LNCAP (cell line): ENCODE measurements at regions not wholly inside any gene's neighbourhood (a gene's known extent, or its start where the extent isn't known, plus 50 kb on each side); places are given as distances from the start of the nearest gene placed in this dataset.

Experiments
- CTCF ChIP-seq: fragments of 450-650 bp; IDR thresholded peaks from 2 replicates; pipeline ENCODE4 v1.5.1; 2017; ENCODE audit warnings: mild to moderate bottlenecking

- TF ChIP-seq CTCF = no peak
Observed at GRCh38 chr15:36067483-36068274, 511.7 kb upstream of the CDIN1 start.

GRCh38 chr15:36075333-36075732 is 504.1 kb upstream of the CDIN1 start:
- no peak for TF ChIP-seq CTCF

- no peak for TF ChIP-seq CTCF
Observed at GRCh38 chr15:36079021-36079420, 500.4 kb upstream of the CDIN1 start.

GRCh38 chr15:36080759-36081158 is 498.7 kb upstream of the CDIN1 start:
- TF ChIP-seq CTCF = no peak

GRCh38 chr15:36090286-36090946 is 489.0 kb upstream of the CDIN1 start:
- no peak for TF ChIP-seq CTCF

GRCh38 chr15:36106640-36107335 is 472.6 kb upstream of the CDIN1 start:
- no peak for TF ChIP-seq CTCF

GRCh38 chr15:36108541-36108940 is 470.9 kb upstream of the CDIN1 start:
- TF ChIP-seq CTCF = no peak
